OCI-LY7 (cell line): ENCODE measurements at regions not wholly inside any gene's neighbourhood (a gene's known extent, or its start where the extent isn't known, plus 50 kb on each side); places are given as distances from the start of the nearest gene placed in this dataset.

Experiments used
- EZH2phosphoT487 ChIP-seq: fragments of 200-600 bp; sonication (generic); IDR thresholded peaks from 2 replicates; pipeline ENCODE4 v1.6.1; 2018; ENCODE audit warnings: low read depth, borderline replicate concordance, mild to moderate bottlenecking, mixed run types, antibody characterized with exemption, low read length, moderate library complexity, mixed read lengths
- TF ChIP-seq, protein P1 (sequence below): fragments of 200-600 bp; sonication (generic); conservative IDR thresholded peaks from 2 replicates; pipeline ENCODE4 v1.5.1; 2014; ENCODE audit warnings: mild to moderate bottlenecking, antibody characterized with exemption, low read length, moderate library complexity, mixed read lengths

DNA sequence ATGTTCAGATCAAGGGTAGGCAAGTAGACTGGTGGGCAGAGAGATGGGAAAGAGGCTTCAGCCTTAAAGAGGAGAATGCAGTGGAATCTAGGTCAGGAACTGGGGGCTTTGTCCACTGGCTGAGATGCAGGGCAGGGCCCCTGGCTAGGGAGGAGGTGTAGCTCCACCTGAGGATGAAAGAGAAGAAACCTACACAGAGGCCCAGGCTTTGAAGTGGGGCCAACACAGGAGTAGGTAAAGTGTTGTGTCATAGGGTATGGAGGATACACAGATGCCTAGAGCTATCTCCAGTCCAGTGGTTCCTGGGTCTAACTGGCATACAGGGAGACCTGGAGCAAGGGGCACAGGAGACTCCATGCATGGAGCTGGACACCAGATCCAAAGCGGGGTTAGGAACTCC, 73.5 kb downstream of the RASSF10 start:
- TF ChIP-seq, protein P1, sequence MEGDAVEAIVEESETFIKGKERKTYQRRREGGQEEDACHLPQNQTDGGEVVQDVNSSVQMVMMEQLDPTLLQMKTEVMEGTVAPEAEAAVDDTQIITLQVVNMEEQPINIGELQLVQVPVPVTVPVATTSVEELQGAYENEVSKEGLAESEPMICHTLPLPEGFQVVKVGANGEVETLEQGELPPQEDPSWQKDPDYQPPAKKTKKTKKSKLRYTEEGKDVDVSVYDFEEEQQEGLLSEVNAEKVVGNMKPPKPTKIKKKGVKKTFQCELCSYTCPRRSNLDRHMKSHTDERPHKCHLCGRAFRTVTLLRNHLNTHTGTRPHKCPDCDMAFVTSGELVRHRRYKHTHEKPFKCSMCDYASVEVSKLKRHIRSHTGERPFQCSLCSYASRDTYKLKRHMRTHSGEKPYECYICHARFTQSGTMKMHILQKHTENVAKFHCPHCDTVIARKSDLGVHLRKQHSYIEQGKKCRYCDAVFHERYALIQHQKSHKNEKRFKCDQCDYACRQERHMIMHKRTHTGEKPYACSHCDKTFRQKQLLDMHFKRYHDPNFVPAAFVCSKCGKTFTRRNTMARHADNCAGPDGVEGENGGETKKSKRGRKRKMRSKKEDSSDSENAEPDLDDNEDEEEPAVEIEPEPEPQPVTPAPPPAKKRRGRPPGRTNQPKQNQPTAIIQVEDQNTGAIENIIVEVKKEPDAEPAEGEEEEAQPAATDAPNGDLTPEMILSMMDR, result no peak
- TF ChIP-seq EZH2phosphoT487, result no peak
